Spinal cord (tissue), 9 donors: ENCODE measurements at regions not wholly inside any gene's neighbourhood (a gene's known extent, or its start where the extent isn't known, plus 50 kb on each side); places are given as distances from the start of the nearest gene placed in this dataset.
A peak's percentile ranks its signal among the peaks of the same experiment; 100 is the strongest.
"Not testable (repeated sequence)": the region's sequence is repeated elsewhere in the genome, so short reads cannot be mapped to it uniquely, and the experiment has no call there.

Source experiments
- DNase-seq, 6 donors: peaks; one replicate each; pipeline versions ENCODE4 v3.0.0 to v3.0.0-alpha.2; 2013 to 2015; ENCODE audit warnings: low spot score in 6 of 6, low read depth in 4 of 6
- H3K27ac ChIP-seq: one replicate; pipeline ENCODE4 v1.5.1; 2013; ENCODE audit warnings: low read depth, low read length, control low read depth
- H3K27me3 ChIP-seq: one replicate; pipeline ENCODE4 v1.6.1; 2013; ENCODE audit warnings: low read length; ENCODE audit not compliant: control insufficient read depth, insufficient read depth
- H3K36me3 ChIP-seq: one replicate; pipeline ENCODE4 v1.6.1; 2013; ENCODE audit warnings: low read length; ENCODE audit not compliant: control insufficient read depth, insufficient read depth
- H3K4me1 ChIP-seq: one replicate; pipeline ENCODE4 v1.6.1; 2013; ENCODE audit warnings: low read length; ENCODE audit not compliant: control insufficient read depth, insufficient read depth
- H3K4me3 ChIP-seq: one replicate; pipeline ENCODE4 v1.5.1; 2013; ENCODE audit warnings: low read depth, low read length, control low read depth
- H3K9me3 ChIP-seq: one replicate; pipeline ENCODE4 v1.6.1; 2013; ENCODE audit warnings: low read length; ENCODE audit not compliant: control insufficient read depth, insufficient read depth
- WGBS: methylation state at CpG from one replicate; pipeline ENCODE4 v1.1.5; 2013; ENCODE audit warnings: missing lambda C conversion rate; ENCODE audit not compliant: insufficient coverage; 5-methylcytosine and 5-hydroxymethylcytosine counted together
- donor health status: healthy.

DNA sequence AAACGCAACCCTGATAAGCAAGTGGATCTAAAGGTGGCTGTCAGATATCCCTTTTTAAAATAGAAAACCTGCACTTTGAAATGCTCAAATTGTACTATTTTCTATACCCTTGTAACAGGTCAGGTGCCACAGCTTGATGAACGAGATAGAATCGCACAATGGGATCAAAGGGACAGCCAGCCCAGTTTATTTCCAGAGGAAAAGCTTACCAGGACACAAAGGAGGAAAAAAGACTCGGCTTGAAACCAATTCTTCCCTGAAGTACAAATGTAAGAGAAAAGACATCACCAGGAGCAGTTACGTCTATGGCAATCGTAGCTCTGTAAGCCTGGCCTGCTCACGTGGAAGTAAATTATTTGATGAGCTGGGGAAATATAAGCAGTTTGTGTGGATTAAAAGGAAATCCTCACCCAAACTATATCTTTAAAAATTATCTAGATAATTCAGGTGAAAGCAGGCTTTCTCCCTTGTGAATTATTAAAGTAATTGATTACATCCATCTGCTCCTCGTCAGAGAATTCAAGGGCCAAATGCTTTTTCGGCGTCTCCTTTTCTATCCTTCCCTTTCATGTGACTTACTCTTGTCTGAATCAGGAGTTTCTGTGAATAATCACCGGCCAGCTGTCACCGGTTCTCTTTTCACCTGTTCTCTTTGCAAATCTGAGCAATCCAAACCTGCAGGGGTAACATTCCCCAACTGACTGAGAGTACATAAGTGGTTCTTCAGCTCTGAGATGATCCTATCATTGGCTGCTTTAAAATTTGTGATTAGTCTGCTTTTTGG lies 339.2 kb upstream of the ONECUT1 start:
- DNase-seq = peak in 1 of 6 donors; percentile 31
- WGBS = 44% methylated on average over 7 of the region's 12 CpGs
- no peak overlapping the region for H3K4me3 ChIP-seq
- H3K36me3 ChIP-seq = no peaks in the 10 kb centered on the region
- H3K4me1 ChIP-seq = no peaks in the 10 kb centered on the region
- no peaks in the 10 kb centered on the region for H3K9me3 ChIP-seq
- H3K27ac ChIP-seq = no peak overlapping the region
- H3K27me3 ChIP-seq = no peaks in the 10 kb centered on the region

DNA sequence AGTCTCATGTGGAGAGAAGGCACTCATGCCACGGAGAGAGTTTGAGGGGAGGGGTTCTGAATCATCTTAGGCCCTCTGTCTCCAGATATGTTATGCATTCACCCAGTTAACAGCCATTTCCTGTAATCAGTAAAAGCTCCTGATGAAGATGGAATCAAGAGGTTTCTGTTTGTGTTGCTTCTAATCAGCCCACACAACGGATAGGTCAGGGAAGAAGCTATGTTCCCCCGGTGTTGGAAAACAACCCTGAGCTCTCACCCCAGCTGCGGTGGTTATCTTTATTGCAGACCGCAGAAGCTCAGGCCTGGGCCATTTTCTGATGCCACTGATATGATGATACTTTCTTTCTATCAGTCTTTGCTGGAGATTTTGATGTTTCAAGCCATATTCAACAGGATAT lies 338.5 kb upstream of the ONECUT1 start:
- 60% methylated on average over 1 of the region's 5 CpGs for WGBS
- no peaks in the 10 kb centered on the region for H3K4me1 ChIP-seq
- no peak for DNase-seq
- H3K9me3 ChIP-seq = no peaks in the 10 kb centered on the region
- no peak overlapping the region for H3K4me3 ChIP-seq
- H3K27me3 ChIP-seq = no peaks in the 10 kb centered on the region
- H3K27ac ChIP-seq = no peak overlapping the region
- no peaks in the 10 kb centered on the region for H3K36me3 ChIP-seq

DNA sequence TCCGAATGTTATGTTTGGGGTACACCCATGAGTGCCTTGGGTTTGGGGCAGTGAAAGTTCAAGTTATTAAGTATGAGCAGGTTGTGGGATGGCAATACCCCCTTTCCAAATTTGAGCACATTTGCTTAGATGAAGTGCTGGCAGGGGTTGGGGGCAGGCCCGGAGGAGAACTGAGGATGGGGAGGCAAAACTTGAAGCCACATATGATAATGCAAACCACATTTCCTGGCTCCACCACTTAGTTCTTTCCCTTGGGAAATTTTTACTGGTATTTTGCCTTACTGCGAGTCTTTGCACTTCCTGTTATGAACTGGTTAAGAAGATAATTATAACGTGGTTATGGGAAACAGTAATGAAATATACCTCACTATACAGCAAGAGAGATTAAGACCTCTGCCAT lies 336.0 kb upstream of the ONECUT1 start:
- Histone ChIP-seq H3K27me3 (no peaks in the 10 kb centered on the region), H3K9me3 (no peaks in the 10 kb centered on the region), H3K27ac (no peak overlapping the region), H3K36me3 (no peaks in the 10 kb centered on the region), H3K4me1 (no peaks in the 10 kb centered on the region), H3K4me3 (no peak overlapping the region)
- no peak for DNase-seq
- WGBS = 67% methylated on average over 1 of the region's 4 CpGs

DNA sequence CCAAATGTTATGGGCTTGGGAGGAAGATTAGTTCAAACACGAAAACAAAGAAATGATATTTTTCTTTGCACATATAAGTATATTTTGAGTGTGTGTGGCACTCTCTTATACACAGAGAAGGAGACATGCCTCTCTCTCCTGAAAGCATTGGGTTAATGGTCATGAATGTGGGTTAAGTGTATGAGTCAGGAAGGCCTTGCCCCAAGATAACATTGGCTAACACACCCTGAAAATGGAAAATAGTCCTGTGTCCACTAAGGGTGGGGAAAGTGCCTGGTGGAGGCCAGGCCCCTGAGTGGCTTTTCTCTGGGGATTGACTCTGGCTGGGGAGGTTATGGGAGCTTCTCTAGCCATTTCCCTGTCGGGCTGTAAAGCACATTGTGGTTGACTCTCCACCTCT lies 332.7 kb upstream of the ONECUT1 start:
- Histone ChIP-seq H3K27me3 (no peaks in the 10 kb centered on the region), H3K27ac (no peak overlapping the region), H3K9me3 (no peaks in the 10 kb centered on the region), H3K36me3 (no peaks in the 10 kb centered on the region), H3K4me3 (no peak overlapping the region), H3K4me1 (no peaks in the 10 kb centered on the region)
- no peak for DNase-seq
- WGBS = no CpG with 5 or more reads among the region's 2 CpGs

DNA sequence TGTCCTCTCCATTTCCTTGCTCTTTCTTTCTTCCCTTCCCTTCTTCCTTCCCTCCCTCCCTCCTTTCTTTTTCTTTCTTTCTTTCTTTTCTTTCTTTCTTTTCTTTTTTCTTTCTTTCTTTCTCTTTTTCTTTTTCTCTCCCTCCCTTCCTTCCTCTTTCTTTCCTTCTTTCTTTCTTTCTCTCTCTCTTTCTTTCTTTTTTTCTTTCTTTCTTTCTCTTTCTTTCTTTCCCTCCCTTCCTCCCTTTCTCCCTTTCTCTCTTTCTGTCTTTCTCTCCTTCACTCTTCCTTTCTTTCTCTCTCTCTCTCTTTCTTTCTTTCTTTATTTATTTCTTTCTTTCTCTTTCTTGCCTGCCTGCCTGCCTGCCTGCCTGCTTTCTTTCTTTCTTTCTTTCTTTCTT lies 326.8 kb upstream of the ONECUT1 start:
- not testable (repeated sequence) for H3K36me3 ChIP-seq, H3K4me1 ChIP-seq, H3K27me3 ChIP-seq, H3K27ac ChIP-seq, DNase-seq, H3K9me3 ChIP-seq, H3K4me3 ChIP-seq

DNA sequence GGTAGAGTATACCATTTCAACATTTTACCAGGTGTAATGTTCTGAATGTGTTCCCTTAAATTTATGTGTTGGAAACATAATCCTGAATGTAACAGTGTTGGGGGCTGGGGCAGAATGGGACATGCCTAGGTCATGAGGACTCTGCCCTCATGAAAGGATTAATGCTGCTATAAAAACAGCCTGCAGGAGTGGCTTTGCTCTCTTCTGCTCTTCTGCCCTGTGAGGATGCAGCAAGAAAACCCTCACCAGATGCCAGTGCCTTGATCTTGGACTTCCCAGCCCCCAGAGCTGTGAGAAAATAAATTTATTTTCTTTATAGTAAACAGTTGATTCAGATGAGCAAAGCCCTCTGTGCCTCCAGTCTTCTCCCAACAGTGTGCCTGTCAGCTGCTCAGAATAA lies 326.0 kb upstream of the ONECUT1 start:
- Histone ChIP-seq H3K27ac (no peak overlapping the region), H3K27me3 (no peaks in the 10 kb centered on the region), H3K4me1 (no peaks in the 10 kb centered on the region), H3K36me3 (no peaks in the 10 kb centered on the region), H3K4me3 (no peak overlapping the region), H3K9me3 (no peaks in the 10 kb centered on the region)
- DNase-seq = no peak

DNA sequence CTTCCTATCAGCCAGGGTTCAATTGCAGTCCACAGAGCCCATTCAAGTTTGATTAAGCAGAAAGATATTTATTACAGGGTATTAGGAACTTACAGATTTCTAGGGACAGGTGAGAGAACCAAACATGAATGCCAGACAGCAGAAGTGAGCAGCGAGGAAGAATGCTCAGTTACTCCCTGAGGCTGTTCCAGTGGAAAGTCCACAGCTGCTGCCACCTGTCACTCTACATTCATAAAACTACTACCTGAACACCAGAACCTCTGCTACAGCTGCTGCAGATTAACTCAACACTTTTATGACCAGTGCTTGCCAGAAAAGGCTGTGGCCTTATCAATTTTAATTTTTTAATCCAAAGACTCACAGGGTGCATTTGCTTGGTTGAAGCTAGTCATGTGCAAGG lies 325.4 kb upstream of the ONECUT1 start:
- Histone ChIP-seq H3K27ac (no peak overlapping the region), H3K4me1 (no peaks in the 10 kb centered on the region), H3K36me3 (no peaks in the 10 kb centered on the region), H3K9me3 (no peaks in the 10 kb centered on the region), H3K4me3 (no peak overlapping the region), H3K27me3 (no peaks in the 10 kb centered on the region)
- DNase-seq = no peak
- 86% methylated on average over 1 of the region's 1 CpG for WGBS

DNA sequence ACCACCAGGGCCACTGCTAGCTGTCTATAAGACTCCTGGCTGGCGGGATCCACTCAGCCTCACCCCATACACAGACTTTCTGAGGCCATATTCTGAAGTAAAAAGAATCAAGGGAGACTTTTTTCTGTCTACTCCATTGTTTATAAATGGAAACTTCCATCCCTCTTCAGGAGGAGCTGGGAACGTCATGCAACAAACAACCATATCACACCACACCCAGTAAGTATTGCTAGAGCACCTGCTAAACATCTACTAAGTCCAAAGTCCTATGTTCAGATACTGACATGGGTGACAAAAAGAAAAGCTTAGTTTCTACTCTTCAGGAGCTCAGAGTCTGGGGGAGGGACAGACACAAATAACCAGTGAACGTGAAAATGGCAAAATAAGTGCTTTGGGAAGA lies 324.8 kb upstream of the ONECUT1 start:
- no peak overlapping the region for H3K4me3 ChIP-seq
- no peaks in the 10 kb centered on the region for H3K27me3 ChIP-seq
- WGBS = no CpG with 5 or more reads among the region's 3 CpGs
- no peaks in the 10 kb centered on the region for H3K9me3 ChIP-seq
- no peak overlapping the region for H3K27ac ChIP-seq
- no peaks in the 10 kb centered on the region for H3K36me3 ChIP-seq
- no peak for DNase-seq
- H3K4me1 ChIP-seq = no peaks in the 10 kb centered on the region

DNA sequence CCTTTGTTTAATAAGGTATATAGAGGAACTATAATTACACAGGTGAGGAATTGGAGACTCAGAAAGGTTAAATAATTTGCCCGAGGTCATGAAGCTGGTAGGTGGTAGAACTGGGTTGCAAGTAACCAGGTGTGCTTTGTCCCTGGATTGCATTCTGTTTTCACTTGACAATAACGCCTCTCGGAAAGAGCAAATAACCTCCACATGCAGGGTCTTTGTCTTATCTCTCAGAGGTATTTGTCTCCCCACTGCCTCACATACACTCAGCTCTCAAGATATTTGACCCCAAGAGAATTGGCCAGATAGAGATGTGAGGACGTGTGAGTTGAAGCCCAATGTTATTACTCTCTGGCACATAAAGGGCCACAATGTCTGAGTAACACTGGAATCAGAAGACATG lies 320.9 kb upstream of the ONECUT1 start:
- H3K27me3 ChIP-seq = no peaks in the 10 kb centered on the region
- WGBS = no CpG with 5 or more reads among the region's 4 CpGs

DNA sequence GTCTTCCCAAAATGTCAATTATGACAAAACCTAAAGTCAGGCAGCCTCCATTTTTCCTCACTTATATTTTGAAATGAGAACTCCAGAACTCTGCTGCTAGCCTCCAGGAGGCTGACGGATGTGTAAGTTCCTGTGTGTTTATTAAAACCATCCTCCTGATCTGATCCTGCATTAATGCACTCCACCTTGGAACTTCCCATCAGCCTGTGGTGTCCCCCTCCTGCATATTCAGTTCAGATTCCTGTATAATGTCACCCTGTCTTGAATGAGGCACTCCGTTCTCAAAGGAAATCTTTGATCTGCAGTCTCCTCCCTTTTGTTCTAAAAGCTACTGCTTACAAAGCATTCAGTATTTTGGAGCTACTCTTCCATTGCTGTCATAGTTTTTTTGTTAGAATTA lies 318.2 kb upstream of the ONECUT1 start:
- Histone ChIP-seq H3K27ac (no peak overlapping the region), H3K36me3 (no peaks in the 10 kb centered on the region)
- 100% methylated on average over 1 of the region's 2 CpGs for WGBS

More for the DNA sequence above, 320.9 kb upstream of the ONECUT1 start:
- DNase-seq = no peak
- no peaks in the 10 kb centered on the region for H3K9me3 ChIP-seq
- H3K36me3 ChIP-seq = no peaks in the 10 kb centered on the region
- H3K4me1 ChIP-seq = no peaks in the 10 kb centered on the region
- H3K27ac ChIP-seq = no peak overlapping the region
- H3K4me3 ChIP-seq = no peak overlapping the region

More for the DNA sequence above, 318.2 kb upstream of the ONECUT1 start:
- DNase-seq = no peak
- Histone ChIP-seq H3K4me3 (no peak overlapping the region), H3K27me3 (no peaks in the 10 kb centered on the region), H3K9me3 (no peaks in the 10 kb centered on the region), H3K4me1 (no peaks in the 10 kb centered on the region)
